ENCODE measurements at regions not wholly inside any gene's neighbourhood (a gene's known extent, or its start where the extent isn't known, plus 50 kb on each side); places are given as distances from the start of the nearest gene placed in this dataset.

DNA sequence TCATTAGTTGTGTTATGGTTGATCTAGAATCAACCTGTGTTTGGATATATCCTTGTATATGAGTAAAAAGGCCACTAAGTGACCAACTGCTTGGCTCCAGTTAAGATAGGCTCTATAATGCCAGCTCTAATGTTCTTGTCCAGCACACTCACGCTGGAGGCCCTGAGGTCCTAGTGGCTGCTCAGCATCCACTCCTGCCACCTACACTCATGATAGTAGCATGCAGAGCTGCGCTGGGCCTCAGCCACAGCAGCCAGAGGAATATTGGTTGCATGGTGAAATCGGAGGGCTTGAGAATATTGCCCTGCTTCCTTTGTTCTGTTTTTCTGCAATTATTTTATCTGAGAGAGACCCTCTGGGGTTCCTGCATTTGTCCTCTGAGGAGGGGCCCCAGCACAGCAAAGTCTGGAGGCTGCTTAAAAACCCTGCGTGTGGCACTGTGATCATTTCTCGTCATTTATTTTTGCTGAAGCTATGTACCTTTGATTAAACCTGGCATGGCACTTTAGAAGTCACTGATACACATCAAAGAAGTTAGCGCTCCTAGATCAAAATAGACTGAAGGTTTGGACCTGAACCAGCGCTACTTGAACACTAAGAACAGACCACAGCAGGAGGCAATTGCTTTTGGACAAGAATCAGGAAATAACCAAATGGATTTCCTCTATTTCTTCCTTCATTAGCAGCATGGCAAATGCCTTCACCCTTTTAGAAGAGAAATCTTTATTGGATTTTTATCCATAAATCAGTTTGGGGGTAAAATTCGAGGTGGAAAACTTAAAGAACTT lies 398.4 kb upstream of the ID4 start:
- H3K9ac ChIP-seq (replicated peaks in 1 of 4; ENCODE audit: extremely low read depth in 1 of 4, low read depth in 3 of 4, low read length in 3 of 4), result no peak overlapping the region
- no peak overlapping the region for H2AFZ ChIP-seq (ENCODE audit: low read length)
- H2BK20ac ChIP-seq (ENCODE audit: low read length), result no peak overlapping the region
- H4K8ac ChIP-seq (ENCODE audit: extremely low read depth, insufficient read depth, low read length), result no peak overlapping the region
- H2BK12ac ChIP-seq (ENCODE audit: low read depth, low read length), result no peak overlapping the region
- no peaks in the 10 kb centered on the region for H3K36me3 ChIP-seq (ENCODE audit: control insufficient read depth in 2 of 4, insufficient read depth in 4 of 4, low read length in 3 of 4)
- no peak overlapping the region for H4K91ac ChIP-seq (replicated peaks; ENCODE audit: insufficient read length, low read length)
- no peak overlapping the region for H4K5ac ChIP-seq (ENCODE audit: insufficient read length, low read depth, low read length)
- H3K4me2 ChIP-seq (ENCODE audit: insufficient read depth in 1 of 2, low read depth in 2 of 2, low read length in 2 of 2), result no peak overlapping the region
- no peak overlapping the region for H3K27ac ChIP-seq (ENCODE audit: low read depth, low read length)
- H2BK15ac ChIP-seq (ENCODE audit: low read length), result no peak overlapping the region
- H3K4me1 ChIP-seq (replicated peaks in 1 of 4; ENCODE audit: control insufficient read depth in 3 of 4, insufficient read depth in 4 of 4, low read length in 3 of 4), result no peaks in the 10 kb centered on the region
- no peaks in the 10 kb centered on the region for H3K27me3 ChIP-seq (replicated peaks in 1 of 4; ENCODE audit: control insufficient read depth in 3 of 4, extremely low read depth in 1 of 4, insufficient read depth in 3 of 4, low read length in 3 of 4)
- POLR2A ChIA-PET (ENCODE audit: partially characterized antibody), result no interaction called here
- WGBS, 2 experiments (ENCODE audit: extremely low coverage in 1 of 2, insufficient coverage in 1 of 2, insufficient read length in 1 of 2, insufficient replicate concordance in 2 of 2, low coverage in 1 of 2, low lambda C conversion rate in 2 of 2, missing lambda C conversion rate in 1 of 2), result 88% methylated on average over 8 of the region's 8 CpGs; no CpG with 5 or more reads in 1 of the 2 experiments
- H2AK5ac ChIP-seq (ENCODE audit: low read depth, low read length), result no peak overlapping the region
- no peaks in the 10 kb centered on the region for H4K20me1 ChIP-seq (replicated peaks in 1 of 2; ENCODE audit: control insufficient read depth in 1 of 2, insufficient read depth in 2 of 2, low read length in 2 of 2)
- H3K14ac ChIP-seq (ENCODE audit: insufficient read length), result no peak overlapping the region
- H3K23me2 ChIP-seq (ENCODE audit: low read depth, low read length), result no peaks in the 10 kb centered on the region
- H3K79me1 ChIP-seq (ENCODE audit: low read depth, low read length), result no peaks in the 10 kb centered on the region
- H3K18ac ChIP-seq (ENCODE audit: extremely low read depth, low read length), result no peak overlapping the region
- FAIRE-seq, result no peak
- no peak overlapping the region for H2BK120ac ChIP-seq (replicated peaks; ENCODE audit: low read depth, low read length)
- no peaks in the 10 kb centered on the region for H3K79me2 ChIP-seq (ENCODE audit: control insufficient read depth in 1 of 2, insufficient read depth in 2 of 2, low read length in 2 of 2)
- no peak overlapping the region for H3K23ac ChIP-seq (ENCODE audit: insufficient read length)
- no peaks in the 10 kb centered on the region for H3K9me3 ChIP-seq (ENCODE audit: insufficient read depth in 2 of 2, low read depth in 1 of 2, low read length in 1 of 2)
- H2BK5ac ChIP-seq (ENCODE audit: low read depth, low read length), result no peak overlapping the region
- no peak overlapping the region for H3K4ac ChIP-seq (replicated peaks; ENCODE audit: insufficient read length, low read depth, low read length)
- CTCF ChIA-PET (ENCODE audit: partially characterized antibody), result interaction anchor here (0.6 to 1.4 kb wide), 3 partner anchors 14 to 912 kb away, joined by 3 to 5 read pairs (median 4); no protein-coding TSS in a partner anchor
- H3K4me3 ChIP-seq (ENCODE audit: extremely low read depth in 1 of 4, insufficient read depth in 2 of 4, low read depth in 3 of 4, low read length in 4 of 4), result no peak overlapping the region
- DNase-seq (ENCODE audit: low read depth in 1 of 2, low spot score in 2 of 2), result no peak
- no peak overlapping the region for H3K56ac ChIP-seq (replicated peaks; ENCODE audit: insufficient read length, low read depth, low read length)
- no peak for TF ChIP-seq RAD21 (IDR thresholded peaks at IDR 0.05 in 1 of 2, conservative IDR thresholded peaks at IDR 0.05 in 1 of 2; ENCODE audit: low read depth in 2 of 2, low read length in 2 of 2)
- no peak for TF ChIP-seq ZNF274 (IDR thresholded peaks at IDR 0.05; ENCODE audit: borderline replicate concordance, extremely low read depth, low read length)
- TF ChIP-seq, protein P1, sequence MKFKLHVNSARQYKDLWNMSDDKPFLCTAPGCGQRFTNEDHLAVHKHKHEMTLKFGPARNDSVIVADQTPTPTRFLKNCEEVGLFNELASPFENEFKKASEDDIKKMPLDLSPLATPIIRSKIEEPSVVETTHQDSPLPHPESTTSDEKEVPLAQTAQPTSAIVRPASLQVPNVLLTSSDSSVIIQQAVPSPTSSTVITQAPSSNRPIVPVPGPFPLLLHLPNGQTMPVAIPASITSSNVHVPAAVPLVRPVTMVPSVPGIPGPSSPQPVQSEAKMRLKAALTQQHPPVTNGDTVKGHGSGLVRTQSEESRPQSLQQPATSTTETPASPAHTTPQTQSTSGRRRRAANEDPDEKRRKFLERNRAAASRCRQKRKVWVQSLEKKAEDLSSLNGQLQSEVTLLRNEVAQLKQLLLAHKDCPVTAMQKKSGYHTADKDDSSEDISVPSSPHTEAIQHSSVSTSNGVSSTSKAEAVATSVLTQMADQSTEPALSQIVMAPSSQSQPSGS (IDR thresholded peaks at IDR 0.05; ENCODE audit: low read length), result no peak
- no peak for TF ChIP-seq PHF8 (conservative IDR thresholded peaks at IDR 0.05; ENCODE audit: low read depth, low read length)
- TF ChIP-seq HDAC6 (IDR thresholded peaks at IDR 0.05; ENCODE audit: low read depth, low read length), result no peak
- TF ChIP-seq TAF7 (optimal IDR thresholded peaks at IDR 0.05; ENCODE audit: borderline replicate concordance, low read depth, low read length), result no peak
- TF ChIP-seq SP2 (IDR thresholded peaks at IDR 0.05; ENCODE audit: low read length), result no peak
- TF ChIP-seq GABPA (IDR thresholded peaks at IDR 0.05; ENCODE audit: borderline replicate concordance, insufficient read depth, low read length), result no peak
- TF ChIP-seq JUND (IDR thresholded peaks at IDR 0.05; ENCODE audit: low read length), result no peak
- no peak for TF ChIP-seq EZH2 (IDR thresholded peaks at IDR 0.05; ENCODE audit: low read depth, low read length, severe bottlenecking)

Measured in H1 (cell line).